ENCODE measurements at regions not wholly inside any gene's neighbourhood (a gene's known extent, or its start where the extent isn't known, plus 50 kb on each side); places are given as distances from the start of the nearest gene placed in this dataset.

DNA sequence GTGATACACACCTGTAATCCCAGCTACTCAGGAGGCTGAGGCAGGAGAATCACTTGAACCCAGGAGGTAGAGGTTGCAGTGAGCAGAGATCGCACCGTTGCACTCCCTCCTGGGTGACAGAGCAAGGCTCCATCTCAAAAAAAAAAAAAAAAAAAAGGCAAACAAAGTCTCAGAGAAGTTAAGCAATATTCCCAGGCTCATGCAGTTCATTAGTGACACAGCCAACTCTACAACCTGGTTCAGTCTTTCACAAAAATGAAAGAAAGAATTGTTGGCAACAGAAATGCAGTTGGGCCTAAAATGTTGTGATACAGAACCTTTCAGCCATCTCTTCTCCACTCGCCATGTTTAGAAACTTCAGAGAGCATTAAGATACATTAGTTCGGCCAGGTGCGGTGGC is 242.1 kb downstream of the LTN1 start:
- no peak for TF ChIP-seq CTCF (conservative IDR thresholded peaks at IDR 0.05 in 1 of 2, IDR thresholded peaks at IDR 0.05 in 1 of 2; ENCODE audit: extremely low read depth in 1 of 2, insufficient read depth in 1 of 2, low read depth in 1 of 2, low read length in 2 of 2)
- TF ChIP-seq EZH2 (IDR thresholded peaks at IDR 0.05; ENCODE audit: borderline replicate concordance, low read length), result no peak
